ENCODE measurements at regions not wholly inside any gene's neighbourhood (a gene's known extent, or its start where the extent isn't known, plus 50 kb on each side); places are given as distances from the start of the nearest gene placed in this dataset.

GRCh38 chr2:185144159-185144919 is 546.0 kb downstream of the ZNF804A start:
- TF ChIP-seq POLR2A (IDR thresholded peaks at IDR 0.05; ENCODE audit: low read length), result no peak
- TF ChIP-seq GATA1 (IDR thresholded peaks at IDR 0.05; ENCODE audit: low read depth, low read length), result no peak
